ENCODE measurements at regions not wholly inside any gene's neighbourhood (a gene's known extent, or its start where the extent isn't known, plus 50 kb on each side); places are given as distances from the start of the nearest gene placed in this dataset.

GRCh38 chr2:103527278-103527677 is 765.4 kb downstream of the TMEM182 start:
- TF ChIP-seq, protein P1, sequence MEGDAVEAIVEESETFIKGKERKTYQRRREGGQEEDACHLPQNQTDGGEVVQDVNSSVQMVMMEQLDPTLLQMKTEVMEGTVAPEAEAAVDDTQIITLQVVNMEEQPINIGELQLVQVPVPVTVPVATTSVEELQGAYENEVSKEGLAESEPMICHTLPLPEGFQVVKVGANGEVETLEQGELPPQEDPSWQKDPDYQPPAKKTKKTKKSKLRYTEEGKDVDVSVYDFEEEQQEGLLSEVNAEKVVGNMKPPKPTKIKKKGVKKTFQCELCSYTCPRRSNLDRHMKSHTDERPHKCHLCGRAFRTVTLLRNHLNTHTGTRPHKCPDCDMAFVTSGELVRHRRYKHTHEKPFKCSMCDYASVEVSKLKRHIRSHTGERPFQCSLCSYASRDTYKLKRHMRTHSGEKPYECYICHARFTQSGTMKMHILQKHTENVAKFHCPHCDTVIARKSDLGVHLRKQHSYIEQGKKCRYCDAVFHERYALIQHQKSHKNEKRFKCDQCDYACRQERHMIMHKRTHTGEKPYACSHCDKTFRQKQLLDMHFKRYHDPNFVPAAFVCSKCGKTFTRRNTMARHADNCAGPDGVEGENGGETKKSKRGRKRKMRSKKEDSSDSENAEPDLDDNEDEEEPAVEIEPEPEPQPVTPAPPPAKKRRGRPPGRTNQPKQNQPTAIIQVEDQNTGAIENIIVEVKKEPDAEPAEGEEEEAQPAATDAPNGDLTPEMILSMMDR (IDR thresholded peaks at IDR 0.05; ENCODE audit: borderline replicate concordance, extremely low read depth, low read length, poor library complexity, severe bottlenecking), result no peak
- TF ChIP-seq EZH2 (IDR thresholded peaks at IDR 0.05; ENCODE audit: borderline replicate concordance, low read depth, low read length, severe bottlenecking), result no peak

Data from DND-41 (cell line).